Ishikawa (cell line): ENCODE measurements at regions not wholly inside any gene's neighbourhood (a gene's known extent, or its start where the extent isn't known, plus 50 kb on each side); places are given as distances from the start of the nearest gene placed in this dataset.

Experiments
- EGR1 ChIP-seq: IDR thresholded peaks from 2 replicates; pipeline ENCODE4 v1.6.1; 2012
- FOXM1 ChIP-seq: IDR thresholded peaks from 2 replicates; pipeline ENCODE4 v1.6.1; 2012; ENCODE audit warnings: low read depth, borderline replicate concordance
- MAX ChIP-seq: IDR thresholded peaks from 2 replicates; pipeline ENCODE4 v1.6.1; 2012
- TCF12 ChIP-seq: IDR thresholded peaks from 2 replicates; pipeline ENCODE4 v1.6.1; 2012; ENCODE audit warnings: low read depth
- TEAD4 ChIP-seq: IDR thresholded peaks from 2 replicates; pipeline ENCODE4 v1.6.1; 2012
- ZBTB7A ChIP-seq: IDR thresholded peaks from 2 replicates; pipeline ENCODE4 v1.6.1; 2012; ENCODE audit warnings: low read depth
- TF ChIP-seq, protein P1 (sequence below): IDR thresholded peaks from 2 replicates; pipeline ENCODE4 v1.6.1; 2012; ENCODE audit warnings: low read depth, mild to moderate bottlenecking

GRCh38 chr3:94927175-94927574 is 864.3 kb downstream of the NSUN3 start:
- no peak for TF ChIP-seq MAX
- TF ChIP-seq TCF12 = no peak
- no peak for TF ChIP-seq FOXM1
- TF ChIP-seq, protein P1, sequence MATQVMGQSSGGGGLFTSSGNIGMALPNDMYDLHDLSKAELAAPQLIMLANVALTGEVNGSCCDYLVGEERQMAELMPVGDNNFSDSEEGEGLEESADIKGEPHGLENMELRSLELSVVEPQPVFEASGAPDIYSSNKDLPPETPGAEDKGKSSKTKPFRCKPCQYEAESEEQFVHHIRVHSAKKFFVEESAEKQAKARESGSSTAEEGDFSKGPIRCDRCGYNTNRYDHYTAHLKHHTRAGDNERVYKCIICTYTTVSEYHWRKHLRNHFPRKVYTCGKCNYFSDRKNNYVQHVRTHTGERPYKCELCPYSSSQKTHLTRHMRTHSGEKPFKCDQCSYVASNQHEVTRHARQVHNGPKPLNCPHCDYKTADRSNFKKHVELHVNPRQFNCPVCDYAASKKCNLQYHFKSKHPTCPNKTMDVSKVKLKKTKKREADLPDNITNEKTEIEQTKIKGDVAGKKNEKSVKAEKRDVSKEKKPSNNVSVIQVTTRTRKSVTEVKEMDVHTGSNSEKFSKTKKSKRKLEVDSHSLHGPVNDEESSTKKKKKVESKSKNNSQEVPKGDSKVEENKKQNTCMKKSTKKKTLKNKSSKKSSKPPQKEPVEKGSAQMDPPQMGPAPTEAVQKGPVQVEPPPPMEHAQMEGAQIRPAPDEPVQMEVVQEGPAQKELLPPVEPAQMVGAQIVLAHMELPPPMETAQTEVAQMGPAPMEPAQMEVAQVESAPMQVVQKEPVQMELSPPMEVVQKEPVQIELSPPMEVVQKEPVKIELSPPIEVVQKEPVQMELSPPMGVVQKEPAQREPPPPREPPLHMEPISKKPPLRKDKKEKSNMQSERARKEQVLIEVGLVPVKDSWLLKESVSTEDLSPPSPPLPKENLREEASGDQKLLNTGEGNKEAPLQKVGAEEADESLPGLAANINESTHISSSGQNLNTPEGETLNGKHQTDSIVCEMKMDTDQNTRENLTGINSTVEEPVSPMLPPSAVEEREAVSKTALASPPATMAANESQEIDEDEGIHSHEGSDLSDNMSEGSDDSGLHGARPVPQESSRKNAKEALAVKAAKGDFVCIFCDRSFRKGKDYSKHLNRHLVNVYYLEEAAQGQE = no peak
- TF ChIP-seq EGR1 = no peak
- TF ChIP-seq ZBTB7A = no peak
- TF ChIP-seq TEAD4 = no peak
